GM13977 (cell line): ENCODE measurements at regions not wholly inside any gene's neighbourhood (a gene's known extent, or its start where the extent isn't known, plus 50 kb on each side); places are given as distances from the start of the nearest gene placed in this dataset.

ENCODE experiments used
- DNase-seq: peaks from one replicate; pipeline ENCODE4 v3.0.0; 2012; ENCODE audit warnings: low spot score
- CTCF ChIP-seq: IDR thresholded peaks from 2 replicates; pipeline ENCODE4 v1.5.1; 2012; ENCODE audit warnings: mild to moderate bottlenecking, control low read depth; ENCODE audit not compliant: insufficient read depth; ENCODE audit errors: extremely low read depth, missing control alignments
- in situ Hi-C: fragments of 300-500 bp; cut with MboI; formaldehyde crosslinking; loops from one replicate; pipeline ENCODE4 v1.12.0; 2022; ENCODE audit warnings: low sequenced_read_pairs, low pct_unique_long_range_greater_than_20kb, mixed read lengths, inconsistent platforms; ENCODE audit not compliant: unreplicated experiment

DNA sequence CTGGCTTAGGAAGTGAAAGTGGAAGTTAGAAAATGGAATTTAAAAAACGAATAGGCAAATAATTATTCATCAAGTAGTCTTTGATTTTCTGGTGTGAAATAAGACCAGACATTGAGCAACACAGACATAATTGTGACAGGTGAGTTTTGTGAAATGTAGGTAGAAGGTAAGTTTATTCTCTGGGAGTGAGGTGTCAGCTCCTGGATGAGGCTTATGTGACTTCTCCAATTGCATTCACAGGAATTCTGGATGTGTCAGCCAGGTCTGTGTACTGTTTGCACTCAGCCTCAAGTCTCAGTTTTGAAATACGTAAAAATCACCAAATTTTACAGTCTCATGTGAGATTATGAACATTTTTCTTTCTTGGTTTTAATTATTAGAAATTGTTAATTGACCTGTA, 537.6 kb downstream of the CETN3 start:
- no peak for TF ChIP-seq CTCF
- DNase-seq = no peak
- in situ Hi-C loops = no loop called here

DNA sequence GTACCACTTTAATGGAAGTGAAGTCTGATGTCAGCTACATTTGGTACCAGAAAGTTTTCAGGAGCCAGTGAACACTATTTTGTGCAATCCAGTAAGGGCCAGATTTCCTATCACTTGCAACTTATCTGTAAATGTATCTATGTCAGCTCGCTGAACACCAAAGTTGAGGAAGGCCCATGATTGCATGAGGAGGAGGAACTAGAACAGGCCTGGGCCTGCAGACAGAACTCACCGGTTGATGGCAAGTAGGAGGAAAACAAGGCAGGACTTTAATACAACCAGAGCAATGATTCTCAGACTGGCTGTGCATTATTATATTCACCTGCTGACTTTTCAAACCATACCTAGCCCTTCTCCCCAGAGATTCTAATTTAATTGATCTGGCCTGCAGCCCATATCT, 540.2 kb downstream of the CETN3 start:
- DNase-seq = no peak
- TF ChIP-seq CTCF = no peak
- in situ Hi-C loops = no loop called here

GRCh38 chr5:89866410-89866809, 543.1 kb downstream of the CETN3 start:
- no peak for DNase-seq
- in situ Hi-C loops = no loop called here
- no peak for TF ChIP-seq CTCF

DNA sequence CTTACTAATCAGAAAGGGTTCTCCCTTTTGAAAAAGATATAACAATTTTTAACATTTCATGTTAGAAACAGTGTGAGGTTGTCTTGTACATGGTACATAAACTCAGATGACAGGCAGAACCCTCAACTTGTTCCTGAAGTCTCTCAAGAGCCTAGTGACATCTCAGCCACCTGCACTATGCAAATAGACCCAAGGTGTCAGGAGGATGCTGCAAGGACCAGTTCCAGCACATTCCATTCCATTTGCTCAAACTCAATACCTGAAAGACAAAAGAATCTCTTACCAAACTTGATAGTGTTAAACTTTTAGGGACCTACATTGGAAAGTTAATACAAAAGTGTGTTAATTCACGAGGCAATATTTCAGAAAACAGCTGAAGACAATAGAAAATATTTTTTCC, 544.6 kb downstream of the CETN3 start:
- in situ Hi-C loops = no loop called here
- no peak for DNase-seq
- TF ChIP-seq CTCF = no peak

GRCh38 chr5:89857790-89858189, 551.8 kb downstream of the CETN3 start:
- in situ Hi-C loops = no loop called here
- no peak for DNase-seq
- TF ChIP-seq CTCF = no peak

DNA sequence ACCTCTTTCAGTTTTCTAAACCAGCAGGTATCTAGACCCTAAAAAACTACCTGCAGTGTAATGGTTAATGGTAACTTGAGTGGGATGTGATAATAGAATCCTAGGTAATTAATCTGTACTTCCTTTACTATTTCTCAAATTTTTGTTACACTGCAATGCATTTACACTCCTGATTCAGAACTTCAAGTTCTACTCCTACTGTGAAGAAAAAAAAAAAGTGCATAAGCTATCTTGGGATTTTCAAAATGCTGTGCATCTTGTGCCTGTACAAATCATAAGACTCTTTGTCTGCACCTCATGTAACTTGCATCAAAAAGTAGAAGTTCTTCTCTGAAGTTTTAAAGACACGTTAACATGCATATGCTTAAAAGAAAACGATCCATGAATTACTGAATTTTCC, 554.1 kb downstream of the CETN3 start:
- TF ChIP-seq CTCF = no peak
- in situ Hi-C loops = no loop called here
- DNase-seq = no peak

DNA sequence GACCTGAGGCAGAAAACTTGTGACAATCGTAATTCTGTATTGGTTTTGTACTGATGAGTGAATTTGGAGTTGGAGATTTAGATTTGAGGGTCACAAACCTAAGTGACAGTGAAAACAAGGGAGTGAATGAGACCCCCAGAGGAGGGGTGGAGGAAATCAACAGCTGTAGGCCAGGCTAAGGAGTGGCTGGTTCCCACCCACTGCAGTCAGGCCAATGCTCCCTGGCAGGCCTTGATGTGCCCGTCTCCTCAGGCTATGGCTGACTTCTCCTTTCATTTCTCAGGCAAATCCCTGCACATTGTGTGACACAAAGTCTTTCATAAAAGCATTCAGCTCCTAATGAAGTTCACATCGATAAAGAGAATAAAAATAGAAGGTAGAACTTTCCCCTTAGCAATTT, 557.6 kb downstream of the CETN3 start:
- no peak for DNase-seq
- no peak for TF ChIP-seq CTCF
- in situ Hi-C loops = no loop called here
